Mesendoderm (in vitro differentiated cells): ENCODE measurements at regions not wholly inside any gene's neighbourhood (a gene's known extent, or its start where the extent isn't known, plus 50 kb on each side); places are given as distances from the start of the nearest gene placed in this dataset.
A peak's percentile ranks its signal among the peaks of the same experiment; 100 is the strongest.

Experiments used
- DNase-seq: peaks from one replicate; pipeline ENCODE4 v3.0.0; 2013
- H2AK5ac ChIP-seq: 2 replicates; pipeline ENCODE4 v1.6.1; 2013; ENCODE audit warnings: low read length, inconsistent platforms
- H2BK120ac ChIP-seq: 2 replicates; pipeline ENCODE4 v1.6.1; 2013; ENCODE audit warnings: low read depth, mild to moderate bottlenecking, low read length, moderate library complexity, mixed read lengths
- H2BK15ac ChIP-seq: replicated peaks from 2 replicates; pipeline ENCODE4 v1.6.1; 2013; ENCODE audit warnings: low read depth, mild to moderate bottlenecking, moderate library complexity
- H2BK5ac ChIP-seq: 2 replicates; pipeline ENCODE4 v1.6.1; 2013; ENCODE audit warnings: low read length, inconsistent platforms
- H3K18ac ChIP-seq: 2 replicates; pipeline ENCODE4 v1.6.1; 2013; ENCODE audit warnings: mild to moderate bottlenecking, low read length, mixed read lengths
- H3K23ac ChIP-seq: one replicate; pipeline ENCODE4 v1.6.1; 2013; ENCODE audit warnings: low read length
- H3K27ac ChIP-seq: 2 replicates; pipeline ENCODE4 v1.5.1; 2013; ENCODE audit warnings: low read depth, mild to moderate bottlenecking, inconsistent platforms, low read length, moderate library complexity
- H3K27me3 ChIP-seq: 2 replicates; pipeline ENCODE4 v1.6.1; 2013; ENCODE audit warnings: low read length, control low read depth, mild to moderate bottlenecking, inconsistent platforms; ENCODE audit not compliant: insufficient read depth, poor library complexity
- H3K36me3 ChIP-seq: 2 replicates; pipeline ENCODE4 v1.6.1; 2013; ENCODE audit warnings: low read length, inconsistent platforms; ENCODE audit not compliant: control insufficient read depth, insufficient read depth
- H3K4ac ChIP-seq: one replicate; pipeline ENCODE4 v1.6.1; 2013; ENCODE audit warnings: low read depth, mild to moderate bottlenecking, low read length, moderate library complexity
- H3K4me1 ChIP-seq: 2 replicates; pipeline ENCODE4 v1.6.1; 2013; ENCODE audit warnings: low read depth, low read length, inconsistent platforms; ENCODE audit not compliant: control insufficient read depth
- H3K4me2 ChIP-seq: 2 replicates; pipeline ENCODE4 v1.6.1; 2013; ENCODE audit warnings: low read length
- H3K4me3 ChIP-seq: 2 replicates; pipeline ENCODE4 v1.5.1; 2013; ENCODE audit warnings: mild to moderate bottlenecking, low read length
- H3K56ac ChIP-seq: one replicate; pipeline ENCODE4 v1.6.1; 2013; ENCODE audit warnings: low read length
- H3K79me1 ChIP-seq: 2 replicates; pipeline ENCODE4 v1.6.1; 2013; ENCODE audit warnings: low read length, inconsistent platforms
- H3K79me2 ChIP-seq: 2 replicates; pipeline ENCODE4 v1.6.1; 2013; ENCODE audit warnings: mild to moderate bottlenecking, low read length; ENCODE audit not compliant: control insufficient read depth, insufficient read depth
- H3K9ac ChIP-seq: 2 replicates; pipeline ENCODE4 v1.6.1; 2013; ENCODE audit warnings: low read length, inconsistent platforms
- H4K5ac ChIP-seq: one replicate; pipeline ENCODE4 v1.6.1; 2013; ENCODE audit warnings: low read length
- H4K8ac ChIP-seq: one replicate; pipeline ENCODE4 v1.6.1; 2013; ENCODE audit warnings: low read depth, mild to moderate bottlenecking, control low read depth, low read length, moderate library complexity
- WGBS: extraction: QIAGEN DNeasy Blood & Tissue Kit; methylation state at CpG from one replicate; pipeline ENCODE4 v1.1.7; 2013; ENCODE audit warnings: low lambda C conversion rate, missing lambda C conversion rate; ENCODE audit not compliant: insufficient coverage; ENCODE audit errors: extremely low coverage; 5-methylcytosine and 5-hydroxymethylcytosine counted together

DNA sequence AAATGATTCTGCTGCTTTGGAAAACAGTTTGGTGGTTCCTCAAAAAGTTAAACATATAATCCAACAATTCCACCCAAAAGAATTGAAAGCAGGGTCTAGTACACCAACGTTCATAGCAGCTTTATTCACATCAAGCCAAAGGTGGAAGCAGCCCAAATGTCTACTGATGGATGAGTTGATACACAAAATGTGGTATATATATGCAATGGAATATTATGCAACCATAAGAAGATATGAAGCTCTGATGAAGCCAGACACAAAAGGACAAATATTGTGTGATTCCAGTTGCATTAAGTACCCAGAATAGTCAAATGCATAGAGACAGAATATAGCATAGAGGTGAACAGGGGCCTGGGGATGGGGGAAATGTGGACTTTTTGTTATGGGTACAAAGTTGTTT lies 269.3 kb downstream of the METTL4 start:
- Histone ChIP-seq H2AK5ac (no peak overlapping the region), H3K36me3 (no peaks in the 10 kb centered on the region), H3K79me2 (no peaks in the 10 kb centered on the region), H3K27me3 (no peaks in the 10 kb centered on the region), H2BK120ac (no peak overlapping the region), H3K23ac (no peak overlapping the region), H3K4ac (no peak overlapping the region), H3K18ac (no peak overlapping the region), H3K56ac (no peak overlapping the region), H3K4me3 (no peak overlapping the region), H4K8ac (no peak overlapping the region), H3K4me1 (no peaks in the 10 kb centered on the region), H3K27ac (no peak overlapping the region), H3K4me2 (no peak overlapping the region), H4K5ac (no peak overlapping the region), H2BK5ac (no peak overlapping the region), H3K79me1 (no peaks in the 10 kb centered on the region), H2BK15ac (no peak overlapping the region), H3K9ac (no peak overlapping the region)
- WGBS: no CpG with 5 or more reads among the region's 1 CpG
- no peak for DNase-seq

DNA sequence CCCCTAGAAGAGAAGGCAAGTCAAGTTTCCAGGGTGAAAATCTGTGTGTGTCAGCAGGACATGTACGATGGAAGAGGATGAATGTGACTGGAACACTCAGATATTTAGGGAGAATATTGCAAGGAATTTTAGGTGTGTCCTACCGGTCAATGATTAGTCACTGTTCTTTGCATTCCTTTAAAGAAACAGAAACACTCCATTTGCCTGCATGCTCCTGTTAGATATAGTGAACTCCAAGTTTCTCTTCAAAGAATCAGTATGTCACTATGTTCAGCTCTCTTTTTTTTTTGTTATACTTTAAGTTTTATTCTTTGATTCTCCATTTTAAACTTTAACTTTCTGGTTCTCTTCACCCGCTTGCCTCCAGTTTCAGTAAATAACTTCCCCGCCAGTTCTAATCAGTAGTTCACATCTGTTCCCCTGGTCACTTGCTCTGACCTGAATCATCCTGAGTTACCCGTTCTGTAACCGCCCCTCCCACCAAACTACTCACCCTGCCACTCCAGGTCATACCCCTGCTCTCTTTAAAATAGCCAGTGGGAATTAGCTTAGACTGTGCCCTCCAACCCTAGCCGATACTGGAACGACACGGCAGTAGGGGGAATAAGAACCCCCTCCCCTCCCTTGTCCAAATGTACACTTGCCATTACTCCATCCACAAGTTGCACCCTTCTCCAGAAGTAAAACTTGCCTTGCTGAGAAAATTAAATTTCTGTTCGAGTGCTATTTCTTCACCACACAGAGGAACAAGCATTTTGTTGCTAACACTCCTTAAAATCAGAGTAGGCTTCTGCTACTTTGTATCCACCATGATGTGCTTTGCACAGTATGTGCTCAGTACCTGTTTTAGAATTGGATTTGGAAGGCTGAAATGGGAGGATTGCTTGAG lies 268.4 kb downstream of the METTL4 start:
- H3K18ac ChIP-seq: no peak overlapping the region
- no peak overlapping the region for H3K56ac ChIP-seq
- no peak overlapping the region for H2BK5ac ChIP-seq
- no peak overlapping the region for H3K4ac ChIP-seq
- H3K79me2 ChIP-seq: no peaks in the 10 kb centered on the region
- no peaks in the 10 kb centered on the region for H3K27me3 ChIP-seq
- no peak overlapping the region for H2AK5ac ChIP-seq
- no peak overlapping the region for H3K23ac ChIP-seq
- DNase-seq: peak; percentile 35
- no peaks in the 10 kb centered on the region for H3K4me1 ChIP-seq
- no peak overlapping the region for H4K5ac ChIP-seq
- H3K36me3 ChIP-seq: no peaks in the 10 kb centered on the region
- no peak overlapping the region for H3K27ac ChIP-seq
- H2BK120ac ChIP-seq: no peak overlapping the region
- H3K4me2 ChIP-seq: no peak overlapping the region
- no peak overlapping the region for H3K9ac ChIP-seq
- no CpG with 5 or more reads among the region's 10 CpGs for WGBS
- H3K4me3 ChIP-seq: no peak overlapping the region
- H2BK15ac ChIP-seq: no peak overlapping the region
- H3K79me1 ChIP-seq: no peaks in the 10 kb centered on the region
- no peak overlapping the region for H4K8ac ChIP-seq

DNA sequence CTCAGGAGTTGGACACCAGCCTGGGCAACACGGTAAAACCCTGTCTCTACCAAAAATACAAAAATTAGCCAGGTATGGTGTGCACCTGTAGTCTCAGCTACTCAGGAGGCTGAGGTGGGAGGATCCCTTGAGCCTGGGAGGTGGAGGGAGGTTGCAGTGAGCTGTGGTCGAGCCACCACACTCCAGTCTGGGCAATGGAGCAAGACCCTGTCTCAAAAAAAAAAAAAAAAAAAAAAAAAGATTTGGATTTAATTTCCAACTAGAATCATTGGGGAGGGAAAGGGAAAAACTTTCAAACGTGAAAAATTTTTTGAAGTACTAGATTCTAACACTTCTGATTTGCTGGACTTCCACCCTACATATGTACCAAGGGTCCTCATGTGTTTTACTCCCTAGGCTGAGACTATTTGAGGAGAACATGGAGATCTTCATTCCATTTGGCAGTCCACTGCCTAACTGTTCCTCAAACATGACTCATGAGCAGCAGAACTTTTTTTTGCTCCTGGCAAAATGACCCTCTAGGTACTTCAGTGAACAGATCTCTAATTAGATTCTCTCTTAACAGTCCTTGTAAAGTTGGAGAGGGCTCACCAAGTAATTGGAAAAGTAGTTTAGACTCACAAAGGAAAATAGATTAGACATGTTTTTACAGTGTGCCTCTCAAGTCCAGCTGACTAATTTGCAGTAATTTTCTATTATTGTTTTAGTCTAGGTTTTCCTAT lies 267.6 kb downstream of the METTL4 start:
- no peak for DNase-seq
- Histone ChIP-seq H2BK120ac (no peak overlapping the region), H2AK5ac (no peak overlapping the region), H3K23ac (no peak overlapping the region), H3K27ac (no peak overlapping the region), H3K79me1 (no peaks in the 10 kb centered on the region), H3K18ac (no peak overlapping the region), H3K56ac (no peak overlapping the region), H3K4me2 (no peak overlapping the region), H4K8ac (no peak overlapping the region), H3K36me3 (no peaks in the 10 kb centered on the region), H3K4ac (no peak overlapping the region), H3K79me2 (no peaks in the 10 kb centered on the region), H2BK15ac (no peak overlapping the region), H3K27me3 (no peaks in the 10 kb centered on the region), H3K4me1 (no peaks in the 10 kb centered on the region), H2BK5ac (no peak overlapping the region), H4K5ac (no peak overlapping the region), H3K9ac (no peak overlapping the region), H3K4me3 (no peak overlapping the region)
- no CpG with 5 or more reads among the region's 3 CpGs for WGBS

- Histone ChIP-seq H3K27me3 (no peaks in the 10 kb centered on the region), H2BK120ac (no peak overlapping the region), H3K4me2 (no peak overlapping the region), H3K79me1 (no peaks in the 10 kb centered on the region), H3K79me2 (no peaks in the 10 kb centered on the region), H4K8ac (no peak overlapping the region), H3K23ac (no peak overlapping the region), H3K18ac (no peak overlapping the region), H3K4me1 (no peaks in the 10 kb centered on the region), H3K36me3 (no peaks in the 10 kb centered on the region), H3K9ac (no peak overlapping the region), H3K4me3 (no peak overlapping the region), H2BK15ac (no peak overlapping the region), H2BK5ac (no peak overlapping the region), H4K5ac (no peak overlapping the region), H2AK5ac (no peak overlapping the region), H3K4ac (no peak overlapping the region), H3K27ac (no peak overlapping the region), H3K56ac (no peak overlapping the region)
- no CpG with 5 or more reads among the region's 2 CpGs for WGBS
- no peak for DNase-seq
Observed at GRCh38 chr18:2304378-2305175, 266.7 kb downstream of the METTL4 start.

- no peak overlapping the region for H3K56ac ChIP-seq
- no peak overlapping the region for H3K4me3 ChIP-seq
- no peak overlapping the region for H4K8ac ChIP-seq
- no peaks in the 10 kb centered on the region for H3K36me3 ChIP-seq
- H4K5ac ChIP-seq: no peak overlapping the region
- no peak overlapping the region for H3K9ac ChIP-seq
- no peak overlapping the region for H3K4me2 ChIP-seq
- no peak for DNase-seq
- H3K79me2 ChIP-seq: no peaks in the 10 kb centered on the region
- no peaks in the 10 kb centered on the region for H3K4me1 ChIP-seq
- no peak overlapping the region for H3K18ac ChIP-seq
- H3K27ac ChIP-seq: no peak overlapping the region
- no peak overlapping the region for H2BK120ac ChIP-seq
- no peak overlapping the region for H2BK15ac ChIP-seq
- H2AK5ac ChIP-seq: no peak overlapping the region
- no peaks in the 10 kb centered on the region for H3K79me1 ChIP-seq
- H3K23ac ChIP-seq: no peak overlapping the region
- no peak overlapping the region for H2BK5ac ChIP-seq
- no peaks in the 10 kb centered on the region for H3K27me3 ChIP-seq
- H3K4ac ChIP-seq: no peak overlapping the region
Observed at GRCh38 chr18:2306606-2307005, 264.7 kb downstream of the METTL4 start.
